ENCODE measurements at regions not wholly inside any gene's neighbourhood (a gene's known extent, or its start where the extent isn't known, plus 50 kb on each side); places are given as distances from the start of the nearest gene placed in this dataset.
A peak's percentile ranks its signal among the peaks of the same experiment; 100 is the strongest.

DNA sequence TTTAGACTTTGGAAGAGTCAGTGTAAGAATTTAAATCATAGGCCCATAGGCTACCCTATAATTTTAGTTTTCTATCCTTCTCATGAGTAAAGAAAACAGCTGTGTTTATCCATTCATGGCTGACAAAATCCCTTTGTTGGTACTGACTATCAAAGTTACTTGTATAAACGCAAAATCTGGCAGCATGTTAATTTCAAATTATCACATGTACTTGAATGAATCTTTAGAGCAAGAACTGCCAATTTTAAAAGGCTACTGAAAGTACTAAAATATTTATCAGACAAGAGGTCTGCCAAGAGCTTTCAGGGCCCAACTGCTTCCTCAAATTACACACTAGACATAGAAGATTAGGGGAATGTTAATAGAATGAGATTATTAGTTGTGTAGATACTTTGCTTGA lies 66.6 kb downstream of the MYL12B start:
- Histone ChIP-seq H3K9me3 (ENCODE audit: insufficient read depth, low read depth, low read length) (no peaks in the 10 kb centered on the region), H3K4me2 (ENCODE audit: low read length) (peak overlapping the region; percentile 44), H3K23ac (ENCODE audit: low read length) (no peak overlapping the region), H2AFZ (ENCODE audit: insufficient read depth, low read length, poor library complexity) (no peak overlapping the region), H4K91ac (ENCODE audit: low read depth, low read length) (no peak overlapping the region), H3K14ac (ENCODE audit: low read length) (no peak overlapping the region), H3K27ac (ENCODE audit: low read depth, low read length) (peak overlapping the region; percentile 96), H3K4me3 (ENCODE audit: low read depth, low read length) (no peak overlapping the region), H2BK12ac (ENCODE audit: low read length) (no peak overlapping the region), H3K27me3 (ENCODE audit: insufficient read depth, low read length) (no peaks in the 10 kb centered on the region), H3K18ac (ENCODE audit: low read length) (no peak overlapping the region), H3K4me1 (ENCODE audit: control insufficient read depth in 1 of 2, insufficient read depth in 2 of 2, low read length in 2 of 2) (peaks cover 16 to 24% of the 10 kb centered on the region in 2 experiments), H2BK5ac (ENCODE audit: low read depth, low read length, poor library complexity) (peak overlapping the region; percentile 34), H3K9ac (ENCODE audit: low read length) (no peak overlapping the region), H4K12ac (ENCODE audit: low read depth, low read length) (no peak overlapping the region), H2AK5ac (ENCODE audit: low read length) (no peak overlapping the region), H3K79me2 (ENCODE audit: control insufficient read depth, insufficient read depth, low read length, poor library complexity) (no peaks in the 10 kb centered on the region), H2BK120ac (ENCODE audit: insufficient read depth, low read length, poor library complexity) (peak overlapping the region; percentile 81), H4K8ac (ENCODE audit: low read depth, low read length) (no peak overlapping the region), H3K79me1 (ENCODE audit: low read length) (peaks cover 27% of the 10 kb centered on the region), H3K36me3 (ENCODE audit: control insufficient read depth in 1 of 2, insufficient read depth in 2 of 2, low read length in 2 of 2) (no peaks in the 10 kb centered on the region), H3K4ac (ENCODE audit: low read depth, low read length) (no peak overlapping the region)
- WGBS (ENCODE audit: extremely low coverage, insufficient coverage, insufficient read length): no CpG with 5 or more reads among the region's 1 CpG
- DNase-seq: no peak

DNA sequence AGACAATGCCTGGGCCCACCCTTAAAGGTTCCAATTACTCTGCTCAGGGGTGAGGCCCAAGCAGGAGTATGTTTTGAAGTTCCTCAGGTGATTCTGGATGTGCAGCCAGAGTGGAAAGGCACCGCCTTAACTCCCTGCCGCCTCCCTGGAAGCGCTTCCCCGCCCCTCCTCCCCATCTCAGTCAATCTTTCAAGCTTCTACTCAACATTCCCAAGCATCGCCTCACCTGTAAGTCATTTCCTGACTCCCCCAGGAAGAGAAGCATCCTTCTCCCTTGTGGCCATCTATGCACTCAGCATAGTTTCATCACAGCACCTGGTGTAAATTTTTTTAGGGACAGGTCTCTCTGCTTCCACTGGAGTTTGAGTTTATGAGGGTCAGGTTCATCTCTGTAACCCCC lies 67.5 kb downstream of the MYL12B start:
- Histone ChIP-seq H3K4ac (ENCODE audit: low read depth, low read length) (no peak overlapping the region), H2BK5ac (ENCODE audit: low read depth, low read length, poor library complexity) (peak overlapping the region; percentile 34), H2BK120ac (ENCODE audit: insufficient read depth, low read length, poor library complexity) (no peak overlapping the region), H3K4me2 (ENCODE audit: low read length) (peak overlapping the region; percentile 44), H3K23ac (ENCODE audit: low read length) (no peak overlapping the region), H3K14ac (ENCODE audit: low read length) (no peak overlapping the region), H3K18ac (ENCODE audit: low read length) (no peak overlapping the region), H3K4me1 (ENCODE audit: control insufficient read depth in 1 of 2, insufficient read depth in 2 of 2, low read length in 2 of 2) (peaks cover 16 to 24% of the 10 kb centered on the region in 2 experiments), H3K9ac (ENCODE audit: low read length) (no peak overlapping the region), H3K27ac (ENCODE audit: low read depth, low read length) (peak overlapping the region; percentile 96), H2AFZ (ENCODE audit: insufficient read depth, low read length, poor library complexity) (no peak overlapping the region), H2AK5ac (ENCODE audit: low read length) (no peak overlapping the region), H3K9me3 (ENCODE audit: insufficient read depth, low read depth, low read length) (no peaks in the 10 kb centered on the region), H3K4me3 (ENCODE audit: low read depth, low read length) (no peak overlapping the region), H3K27me3 (ENCODE audit: insufficient read depth, low read length) (no peaks in the 10 kb centered on the region), H3K79me2 (ENCODE audit: control insufficient read depth, insufficient read depth, low read length, poor library complexity) (no peaks in the 10 kb centered on the region), H3K79me1 (ENCODE audit: low read length) (peaks cover 27% of the 10 kb centered on the region), H4K12ac (ENCODE audit: low read depth, low read length) (no peak overlapping the region), H4K8ac (ENCODE audit: low read depth, low read length) (peak overlapping the region; percentile 14), H3K36me3 (ENCODE audit: control insufficient read depth in 1 of 2, insufficient read depth in 2 of 2, low read length in 2 of 2) (no peaks in the 10 kb centered on the region), H4K91ac (ENCODE audit: low read depth, low read length) (peak overlapping the region; percentile 60), H2BK12ac (ENCODE audit: low read length) (peak overlapping the region; percentile 29)
- DNase-seq: peak in 1 of 2 donors; percentile 61
- no CpG with 5 or more reads among the region's 5 CpGs for WGBS (ENCODE audit: extremely low coverage, insufficient coverage, insufficient read length)

DNA sequence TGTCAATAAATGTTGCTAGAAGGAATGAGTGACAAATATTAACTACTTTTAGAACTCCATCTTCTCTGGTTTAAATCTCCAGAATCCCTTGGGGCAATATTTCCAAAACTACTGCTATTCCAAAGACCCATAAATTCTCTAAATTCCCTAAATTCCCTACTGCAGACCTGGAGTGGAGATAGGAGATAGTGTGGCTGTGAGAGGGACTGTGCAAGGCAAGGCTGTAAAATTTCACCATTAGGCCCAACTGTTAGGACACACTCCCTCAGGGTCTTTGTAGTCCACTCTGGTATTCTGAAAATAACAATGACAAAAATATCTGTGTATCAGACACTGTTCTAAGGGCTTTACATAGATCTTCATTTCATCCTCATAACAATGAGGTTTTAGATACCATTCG lies 67.9 kb downstream of the MYL12B start:
- Histone ChIP-seq H3K14ac (ENCODE audit: low read length) (no peak overlapping the region), H3K4me3 (ENCODE audit: low read depth, low read length) (no peak overlapping the region), H3K9me3 (ENCODE audit: insufficient read depth, low read depth, low read length) (no peaks in the 10 kb centered on the region), H3K36me3 (ENCODE audit: control insufficient read depth in 1 of 2, insufficient read depth in 2 of 2, low read length in 2 of 2) (no peaks in the 10 kb centered on the region), H4K91ac (ENCODE audit: low read depth, low read length) (no peak overlapping the region), H4K8ac (ENCODE audit: low read depth, low read length) (no peak overlapping the region), H3K4me2 (ENCODE audit: low read length) (peak overlapping the region; percentile 44), H2AFZ (ENCODE audit: insufficient read depth, low read length, poor library complexity) (no peak overlapping the region), H2BK12ac (ENCODE audit: low read length) (no peak overlapping the region), H3K27me3 (ENCODE audit: insufficient read depth, low read length) (no peaks in the 10 kb centered on the region), H3K4ac (ENCODE audit: low read depth, low read length) (no peak overlapping the region), H3K23ac (ENCODE audit: low read length) (no peak overlapping the region), H3K9ac (ENCODE audit: low read length) (no peak overlapping the region), H3K4me1 (ENCODE audit: control insufficient read depth in 1 of 2, insufficient read depth in 2 of 2, low read length in 2 of 2) (peaks cover 16 to 24% of the 10 kb centered on the region in 2 experiments), H2BK120ac (ENCODE audit: insufficient read depth, low read length, poor library complexity) (no peak overlapping the region), H3K79me2 (ENCODE audit: control insufficient read depth, insufficient read depth, low read length, poor library complexity) (no peaks in the 10 kb centered on the region), H3K18ac (ENCODE audit: low read length) (no peak overlapping the region), H2AK5ac (ENCODE audit: low read length) (no peak overlapping the region), H3K27ac (ENCODE audit: low read depth, low read length) (peak overlapping the region; percentile 96), H2BK5ac (ENCODE audit: low read depth, low read length, poor library complexity) (no peak overlapping the region), H4K12ac (ENCODE audit: low read depth, low read length) (no peak overlapping the region), H3K79me1 (ENCODE audit: low read length) (peaks cover 26% of the 10 kb centered on the region)
- WGBS (ENCODE audit: extremely low coverage, insufficient coverage, insufficient read length): no CpG with 5 or more reads among the region's 1 CpG
- peak; percentile 84 to 98 for DNase-seq

DNA sequence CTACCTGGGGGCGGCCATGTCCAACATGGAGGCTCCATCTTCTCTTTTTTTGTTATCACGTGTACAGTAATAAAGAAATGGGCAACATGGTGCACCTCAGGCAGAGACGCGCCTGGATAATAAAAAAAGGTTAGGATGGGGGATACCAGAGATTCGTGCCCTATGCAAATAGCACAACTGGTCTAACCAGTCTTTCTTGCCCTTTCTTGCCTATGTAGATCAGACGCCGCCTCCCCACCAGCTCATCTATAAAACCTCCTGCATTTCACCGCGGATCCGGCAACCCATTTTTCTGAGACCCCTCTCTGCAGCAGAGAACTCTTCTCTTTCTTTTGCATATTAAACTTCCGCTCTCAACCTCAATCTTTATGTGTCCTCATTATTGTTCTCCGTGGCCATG lies 68.7 kb downstream of the MYL12B start:
- Histone ChIP-seq H4K91ac (ENCODE audit: low read depth, low read length) (peak overlapping the region; percentile 81), H4K8ac (ENCODE audit: low read depth, low read length) (peak overlapping the region; percentile 35), H4K12ac (ENCODE audit: low read depth, low read length) (no peak overlapping the region), H3K27me3 (ENCODE audit: insufficient read depth, low read length) (no peaks in the 10 kb centered on the region), H3K36me3 (ENCODE audit: control insufficient read depth in 1 of 2, insufficient read depth in 2 of 2, low read length in 2 of 2) (no peaks in the 10 kb centered on the region), H3K23ac (ENCODE audit: low read length) (no peak overlapping the region), H2AFZ (ENCODE audit: insufficient read depth, low read length, poor library complexity) (peak overlapping the region; percentile 23), H3K79me2 (ENCODE audit: control insufficient read depth, insufficient read depth, low read length, poor library complexity) (no peaks in the 10 kb centered on the region), H3K4me3 (ENCODE audit: low read depth, low read length) (no peak overlapping the region), H3K14ac (ENCODE audit: low read length) (peak overlapping the region; percentile 35), H2AK5ac (ENCODE audit: low read length) (no peak overlapping the region), H3K4me1 (ENCODE audit: control insufficient read depth in 1 of 2, insufficient read depth in 2 of 2, low read length in 2 of 2) (peaks cover 16 to 24% of the 10 kb centered on the region in 2 experiments), H2BK120ac (ENCODE audit: insufficient read depth, low read length, poor library complexity) (peak overlapping the region; percentile 76), H3K4ac (ENCODE audit: low read depth, low read length) (peak overlapping the region; percentile 12), H3K79me1 (ENCODE audit: low read length) (peaks cover 26% of the 10 kb centered on the region), H3K4me2 (ENCODE audit: low read length) (peak overlapping the region; percentile 63), H3K9me3 (ENCODE audit: insufficient read depth, low read depth, low read length) (no peaks in the 10 kb centered on the region), H3K27ac (ENCODE audit: low read depth, low read length) (peak overlapping the region; percentile 96), H3K18ac (ENCODE audit: low read length) (no peak overlapping the region), H3K9ac (ENCODE audit: low read length) (no peak overlapping the region), H2BK5ac (ENCODE audit: low read depth, low read length, poor library complexity) (peak overlapping the region; percentile 75), H2BK12ac (ENCODE audit: low read length) (peak overlapping the region; percentile 63)
- no CpG with 5 or more reads among the region's 12 CpGs for WGBS (ENCODE audit: extremely low coverage, insufficient coverage, insufficient read length)
- peak; percentile 67 to 88 for DNase-seq
